Lower leg skin (tissue), 3 donors: ENCODE measurements at regions not wholly inside any gene's neighbourhood (a gene's known extent, or its start where the extent isn't known, plus 50 kb on each side); places are given as distances from the start of the nearest gene placed in this dataset.
"Not testable (repeated sequence)": the region's sequence is repeated elsewhere in the genome, so short reads cannot be mapped to it uniquely, and the experiment has no call there.

Experiments
- CTCF ChIP-seq, 3 donors: fragments of 450-650 bp; IDR thresholded peaks; one replicate each; pipeline ENCODE4 v1.5.1; 2016; ENCODE audit warnings: antibody characterized with exemption in 3 of 3, mild to moderate bottlenecking in 3 of 3, moderate library complexity in 2 of 3
- POLR2A ChIP-seq, 2 donors: fragments of 450-650 bp; IDR thresholded peaks; one replicate each; pipeline ENCODE4 v1.6.1; 2016 to 2017; ENCODE audit warnings: antibody characterized with exemption in 2 of 2, mild to moderate bottlenecking in 1 of 2, moderate library complexity in 1 of 2

GRCh38 chr10:30159614-30160013 is 100.2 kb upstream of the JCAD start:
- TF ChIP-seq CTCF, POLR2A (IDR thresholded peaks at IDR 0.05): not testable (repeated sequence)
